ENCODE measurements at regions not wholly inside any gene's neighbourhood (a gene's known extent, or its start where the extent isn't known, plus 50 kb on each side); places are given as distances from the start of the nearest gene placed in this dataset.

GRCh38 chr2:139585101-139585500, 804.9 kb upstream of the NXPH2 start:
- TF ChIP-seq ZBTB48 (tag by site-specific recombination; IDR thresholded peaks at IDR 0.05), result no peak
- no peak for TF ChIP-seq CTCF (tag by site-specific recombination; IDR thresholded peaks at IDR 0.05)
- no peak for TF ChIP-seq ZNF645 (tag by site-specific recombination; IDR thresholded peaks at IDR 0.05)
- no peak for TF ChIP-seq ZNF280D (tag by site-specific recombination; IDR thresholded peaks at IDR 0.05)
- no peak for TF ChIP-seq TSHZ1 (tag by site-specific recombination; IDR thresholded peaks at IDR 0.05; ENCODE audit: borderline replicate concordance)
- TF ChIP-seq REST (tag by site-specific recombination; IDR thresholded peaks at IDR 0.05), result no peak
- TF ChIP-seq ZNF785 (tag by site-specific recombination; IDR thresholded peaks at IDR 0.05), result no peak
- TF ChIP-seq ZNF677 (tag by site-specific recombination; IDR thresholded peaks at IDR 0.05), result no peak
- no peak for TF ChIP-seq PBX3 (CRISPR knock-in tag; IDR thresholded peaks at IDR 0.05)
- no peak for TF ChIP-seq ZNF302 (tag by site-specific recombination; IDR thresholded peaks at IDR 0.05; ENCODE audit: low read depth)
- TF ChIP-seq ZNF777 (tag by site-specific recombination; IDR thresholded peaks at IDR 0.05; ENCODE audit: borderline replicate concordance), result no peak
- no peak for TF ChIP-seq ZXDB (tag by site-specific recombination; IDR thresholded peaks at IDR 0.05)
- no peak for TF ChIP-seq ZNF311 (tag by site-specific recombination; IDR thresholded peaks at IDR 0.05; ENCODE audit: borderline replicate concordance)
- no peak for TF ChIP-seq ZNF175 (tag by site-specific recombination; IDR thresholded peaks at IDR 0.05)
